ENCODE measurements at regions not wholly inside any gene's neighbourhood (a gene's known extent, or its start where the extent isn't known, plus 50 kb on each side); places are given as distances from the start of the nearest gene placed in this dataset.

DNA sequence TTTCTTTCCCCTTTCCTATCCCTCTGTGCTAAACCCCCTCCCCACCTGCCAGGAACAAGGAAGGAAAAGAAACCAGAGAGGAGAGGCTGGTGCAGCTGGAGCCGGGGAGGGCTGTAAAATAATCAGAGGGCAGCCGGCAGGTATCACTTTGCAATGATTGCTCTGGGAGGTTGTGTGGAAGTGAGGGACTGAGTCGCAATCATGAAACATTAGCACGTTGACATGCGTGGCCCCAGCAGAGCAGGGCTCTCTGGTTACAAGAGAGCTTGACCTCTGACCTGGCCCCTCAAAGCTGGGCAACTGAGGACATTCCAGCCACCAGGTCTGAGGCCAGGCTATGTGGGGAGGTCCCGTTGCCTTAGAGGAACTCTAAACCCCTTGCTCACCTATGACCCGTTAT, 170.8 kb upstream of the BDNF start:
- WGBS, 3 donors: 9 to 14% (median 12%) methylated on average over 7 of the region's 7 CpGs
- TF ChIP-seq, protein P1, sequence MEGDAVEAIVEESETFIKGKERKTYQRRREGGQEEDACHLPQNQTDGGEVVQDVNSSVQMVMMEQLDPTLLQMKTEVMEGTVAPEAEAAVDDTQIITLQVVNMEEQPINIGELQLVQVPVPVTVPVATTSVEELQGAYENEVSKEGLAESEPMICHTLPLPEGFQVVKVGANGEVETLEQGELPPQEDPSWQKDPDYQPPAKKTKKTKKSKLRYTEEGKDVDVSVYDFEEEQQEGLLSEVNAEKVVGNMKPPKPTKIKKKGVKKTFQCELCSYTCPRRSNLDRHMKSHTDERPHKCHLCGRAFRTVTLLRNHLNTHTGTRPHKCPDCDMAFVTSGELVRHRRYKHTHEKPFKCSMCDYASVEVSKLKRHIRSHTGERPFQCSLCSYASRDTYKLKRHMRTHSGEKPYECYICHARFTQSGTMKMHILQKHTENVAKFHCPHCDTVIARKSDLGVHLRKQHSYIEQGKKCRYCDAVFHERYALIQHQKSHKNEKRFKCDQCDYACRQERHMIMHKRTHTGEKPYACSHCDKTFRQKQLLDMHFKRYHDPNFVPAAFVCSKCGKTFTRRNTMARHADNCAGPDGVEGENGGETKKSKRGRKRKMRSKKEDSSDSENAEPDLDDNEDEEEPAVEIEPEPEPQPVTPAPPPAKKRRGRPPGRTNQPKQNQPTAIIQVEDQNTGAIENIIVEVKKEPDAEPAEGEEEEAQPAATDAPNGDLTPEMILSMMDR (IDR thresholded peaks at IDR 0.05): no peak
- DNase-seq (no peak), ATAC-seq (no peak)
- no peaks in the 10 kb centered on the region for H3K4me1 ChIP-seq
- H3K9me3 ChIP-seq: peaks cover 6% of the 10 kb centered on the region
- no peak overlapping the region for H3K4me3 ChIP-seq
- peaks cover 0 to 8% (median 0%) of the 10 kb centered on the region in 3 donors for H3K27me3 ChIP-seq (ENCODE audit: insufficient read depth in 3 of 3, low read length in 2 of 3)
- H3K27ac ChIP-seq: no peak overlapping the region
- intact Hi-C loops (cut with DNase I): no loop called here
- no peaks in the 10 kb centered on the region for H3K36me3 ChIP-seq (ENCODE audit: insufficient read depth in 1 of 2, low read depth in 1 of 2)

DNA sequence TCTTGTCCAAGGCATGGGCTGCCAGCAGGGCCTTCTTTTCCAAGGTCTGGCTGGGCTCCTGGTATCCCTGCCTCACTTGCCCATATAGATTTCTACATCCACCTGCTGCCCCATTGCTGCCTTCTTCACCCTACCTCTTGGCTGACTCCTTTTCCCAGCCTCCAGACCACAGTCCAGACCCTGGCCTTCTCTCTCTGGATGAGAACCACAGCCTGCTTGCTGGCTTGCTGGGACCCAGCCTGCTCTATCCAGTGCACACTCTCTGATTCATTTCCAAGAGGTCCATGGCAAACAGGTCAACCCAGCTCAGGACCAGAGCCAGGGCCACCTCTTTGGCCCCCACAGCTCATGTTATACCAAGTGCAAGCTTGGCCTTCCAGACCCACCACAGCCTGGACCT, 169.4 kb upstream of the BDNF start:
- no peaks in the 10 kb centered on the region for H3K36me3 ChIP-seq (ENCODE audit: insufficient read depth in 1 of 2, low read depth in 1 of 2)
- H3K27me3 ChIP-seq (ENCODE audit: insufficient read depth in 3 of 3, low read length in 2 of 3): peaks cover 0 to 8% (median 0%) of the 10 kb centered on the region in 3 donors
- TF ChIP-seq, protein P1 (IDR thresholded peaks at IDR 0.05): no peak
- H3K27ac ChIP-seq: no peak overlapping the region
- H3K9me3 ChIP-seq: peaks cover 6% of the 10 kb centered on the region
- DNase-seq (no peak), ATAC-seq (no peak)
- intact Hi-C loops (cut with DNase I): no loop called here
- no peaks in the 10 kb centered on the region for H3K4me1 ChIP-seq
- H3K4me3 ChIP-seq: no peak overlapping the region

DNA sequence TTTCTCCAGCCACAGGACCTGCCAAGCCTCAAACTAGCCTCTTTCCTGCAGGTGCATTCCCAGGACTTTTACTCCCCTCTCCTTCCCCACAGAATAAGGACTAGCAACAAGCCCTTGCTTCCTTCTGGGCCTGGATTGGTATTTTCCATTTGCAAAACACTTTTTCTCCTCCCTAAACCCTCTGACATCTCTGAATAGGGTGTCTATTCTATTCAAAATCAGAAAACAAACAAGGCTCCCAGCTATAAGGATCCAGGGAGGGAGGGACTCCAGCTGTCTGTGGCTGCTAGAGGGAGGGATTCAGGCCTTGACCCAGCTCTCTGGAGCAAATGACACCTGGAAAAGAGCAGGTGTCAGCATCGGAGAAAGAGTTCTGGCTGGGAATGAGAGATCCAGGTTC, 168.5 kb upstream of the BDNF start:
- ATAC-seq (no peak), DNase-seq (no peak)
- intact Hi-C loops (cut with DNase I): no loop called here
- TF ChIP-seq, protein P1 (IDR thresholded peaks at IDR 0.05): no peak
- peaks cover 0 to 8% (median 0%) of the 10 kb centered on the region in 3 donors for H3K27me3 ChIP-seq (ENCODE audit: insufficient read depth in 3 of 3, low read length in 2 of 3)
- WGBS, 3 donors: 67 to 80% (median 79%) methylated on average over 1 of the region's 1 CpG
- H3K27ac ChIP-seq: no peak overlapping the region
- no peaks in the 10 kb centered on the region for H3K4me1 ChIP-seq
- no peak overlapping the region for H3K4me3 ChIP-seq
- no peaks in the 10 kb centered on the region for H3K36me3 ChIP-seq (ENCODE audit: insufficient read depth in 1 of 2, low read depth in 1 of 2)
- peaks cover 6% of the 10 kb centered on the region for H3K9me3 ChIP-seq

DNA sequence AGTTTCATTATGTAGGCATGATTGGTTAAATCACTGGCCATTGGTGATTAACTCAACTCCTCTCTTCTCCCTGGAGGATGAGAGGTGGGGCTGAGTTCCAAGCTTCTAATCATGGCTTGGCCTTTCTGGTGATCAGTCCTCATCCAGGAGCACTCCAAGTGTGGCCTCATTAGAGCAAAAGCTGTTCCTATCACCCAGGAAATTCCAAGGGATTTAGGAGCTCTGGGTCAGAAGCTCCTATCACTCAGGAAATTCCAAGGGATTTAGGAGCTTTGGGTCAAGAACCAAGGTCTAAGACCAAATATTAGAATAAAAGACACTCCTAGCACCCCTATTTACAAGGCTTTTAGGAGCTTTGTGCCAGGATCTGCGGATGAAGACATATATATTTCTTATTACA, 168.0 kb upstream of the BDNF start:
- 65 to 76% (median 68%) methylated on average over 1 of the region's 1 CpG for WGBS, 3 donors
- no peaks in the 10 kb centered on the region for H3K36me3 ChIP-seq (ENCODE audit: insufficient read depth in 1 of 2, low read depth in 1 of 2)
- ATAC-seq: no peak
- H3K27me3 ChIP-seq (ENCODE audit: insufficient read depth in 3 of 3, low read length in 2 of 3): peaks cover 0 to 8% (median 0%) of the 10 kb centered on the region in 3 donors
- DNase-seq: no peak
- intact Hi-C loops (cut with DNase I): no loop called here
- H3K27ac ChIP-seq: no peak overlapping the region
- no peak overlapping the region for H3K4me3 ChIP-seq
- TF ChIP-seq, protein P1 (IDR thresholded peaks at IDR 0.05): no peak
- H3K9me3 ChIP-seq: peaks cover 6% of the 10 kb centered on the region
- H3K4me1 ChIP-seq: no peaks in the 10 kb centered on the region

DNA sequence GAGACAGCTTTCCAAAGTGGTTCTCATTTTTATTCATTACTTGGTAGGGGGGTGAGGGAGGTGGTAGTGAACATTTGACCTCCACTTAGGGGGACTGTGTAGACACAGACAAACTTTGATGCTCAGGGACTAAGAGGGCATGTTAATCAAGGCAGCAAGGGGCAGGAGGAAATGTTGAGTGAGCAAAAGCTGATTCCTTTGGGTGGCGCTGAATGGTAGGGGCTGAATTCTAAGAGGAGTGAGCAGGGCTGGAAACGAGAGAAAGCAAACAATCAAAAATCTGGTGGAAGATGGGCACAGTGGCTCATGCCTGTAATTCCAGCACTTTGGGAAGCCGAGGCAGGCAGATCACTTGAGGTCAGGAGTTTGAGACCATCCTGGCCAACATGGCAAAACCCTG, 164.8 kb upstream of the BDNF start:
- 77 to 86% (median 77%) methylated on average over 3 of the region's 3 CpGs for WGBS, 3 donors
- no peak overlapping the region for H3K27ac ChIP-seq

More for the DNA sequence above, 164.8 kb upstream of the BDNF start:
- ATAC-seq (no peak), DNase-seq (no peak)
- TF ChIP-seq, protein P1 (IDR thresholded peaks at IDR 0.05): no peak
- Histone ChIP-seq H3K27me3 (ENCODE audit: insufficient read depth in 3 of 3, low read length in 2 of 3) (peaks cover 0 to 5% (median 0%) of the 10 kb centered on the region in 3 donors), H3K9me3 (no peaks in the 10 kb centered on the region), H3K4me1 (no peaks in the 10 kb centered on the region), H3K36me3 (ENCODE audit: insufficient read depth in 1 of 2, low read depth in 1 of 2) (no peaks in the 10 kb centered on the region), H3K4me3 (no peak overlapping the region)
- intact Hi-C loops (cut with DNase I): no loop called here

Measured in psoas muscle (tissue), 7 donors.